OCI-LY1 (cell line): ENCODE measurements at regions not wholly inside any gene's neighbourhood (a gene's known extent, or its start where the extent isn't known, plus 50 kb on each side); places are given as distances from the start of the nearest gene placed in this dataset.

ENCODE experiments used
- EZH2 ChIP-seq: fragments of 200-600 bp; sonication (generic), shearing (Covaris generic); IDR thresholded peaks from 2 replicates; pipeline ENCODE4 v1.8.0; 2017; ENCODE audit warnings: borderline replicate concordance, mixed run types, mild to moderate bottlenecking, antibody characterized with exemption, low read length, moderate library complexity, mixed read lengths
- TF ChIP-seq, protein P1 (sequence below): fragments of 200-600 bp; sonication (generic), shearing (Covaris generic); IDR thresholded peaks from 2 replicates; pipeline ENCODE4 v1.5.1; 2017; ENCODE audit warnings: mild to moderate bottlenecking, antibody characterized with exemption, low read length, moderate library complexity, mixed read lengths

GRCh38 chr11:92789761-92790160 is 179.7 kb upstream of the MTNR1B start:
- TF ChIP-seq, protein P1, sequence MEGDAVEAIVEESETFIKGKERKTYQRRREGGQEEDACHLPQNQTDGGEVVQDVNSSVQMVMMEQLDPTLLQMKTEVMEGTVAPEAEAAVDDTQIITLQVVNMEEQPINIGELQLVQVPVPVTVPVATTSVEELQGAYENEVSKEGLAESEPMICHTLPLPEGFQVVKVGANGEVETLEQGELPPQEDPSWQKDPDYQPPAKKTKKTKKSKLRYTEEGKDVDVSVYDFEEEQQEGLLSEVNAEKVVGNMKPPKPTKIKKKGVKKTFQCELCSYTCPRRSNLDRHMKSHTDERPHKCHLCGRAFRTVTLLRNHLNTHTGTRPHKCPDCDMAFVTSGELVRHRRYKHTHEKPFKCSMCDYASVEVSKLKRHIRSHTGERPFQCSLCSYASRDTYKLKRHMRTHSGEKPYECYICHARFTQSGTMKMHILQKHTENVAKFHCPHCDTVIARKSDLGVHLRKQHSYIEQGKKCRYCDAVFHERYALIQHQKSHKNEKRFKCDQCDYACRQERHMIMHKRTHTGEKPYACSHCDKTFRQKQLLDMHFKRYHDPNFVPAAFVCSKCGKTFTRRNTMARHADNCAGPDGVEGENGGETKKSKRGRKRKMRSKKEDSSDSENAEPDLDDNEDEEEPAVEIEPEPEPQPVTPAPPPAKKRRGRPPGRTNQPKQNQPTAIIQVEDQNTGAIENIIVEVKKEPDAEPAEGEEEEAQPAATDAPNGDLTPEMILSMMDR, result no peak
- TF ChIP-seq EZH2, result no peak
